ENCODE measurements at regions not wholly inside any gene's neighbourhood (a gene's known extent, or its start where the extent isn't known, plus 50 kb on each side); places are given as distances from the start of the nearest gene placed in this dataset.

DNA sequence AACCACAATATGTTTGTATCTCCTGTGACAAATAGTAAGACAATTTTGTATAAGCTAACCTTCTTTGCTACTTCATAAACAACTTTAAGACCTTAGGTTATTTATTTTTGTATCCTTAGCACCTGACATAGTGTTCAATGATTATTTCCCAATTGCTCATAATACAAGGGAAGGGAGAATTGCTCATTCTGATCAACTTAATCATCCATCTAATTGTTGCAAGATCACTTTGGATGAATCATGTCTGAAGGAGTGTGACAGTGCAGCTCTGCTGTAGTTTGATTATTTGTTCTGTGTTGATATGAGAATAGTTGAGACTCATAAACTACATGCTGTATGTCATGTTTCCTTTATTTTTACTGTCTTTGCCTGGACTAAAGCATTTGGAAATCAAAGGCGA, 721.3 kb upstream of the SEMA6A start:
- TF ChIP-seq, protein P1, sequence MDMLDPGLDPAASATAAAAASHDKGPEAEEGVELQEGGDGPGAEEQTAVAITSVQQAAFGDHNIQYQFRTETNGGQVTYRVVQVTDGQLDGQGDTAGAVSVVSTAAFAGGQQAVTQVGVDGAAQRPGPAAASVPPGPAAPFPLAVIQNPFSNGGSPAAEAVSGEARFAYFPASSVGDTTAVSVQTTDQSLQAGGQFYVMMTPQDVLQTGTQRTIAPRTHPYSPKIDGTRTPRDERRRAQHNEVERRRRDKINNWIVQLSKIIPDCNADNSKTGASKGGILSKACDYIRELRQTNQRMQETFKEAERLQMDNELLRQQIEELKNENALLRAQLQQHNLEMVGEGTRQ (IDR thresholded peaks at IDR 0.05; ENCODE audit: borderline replicate concordance, low read depth, low read length), result no peak
- no peak for TF ChIP-seq DPF2 (IDR thresholded peaks at IDR 0.05)
- TF ChIP-seq, protein P2, sequence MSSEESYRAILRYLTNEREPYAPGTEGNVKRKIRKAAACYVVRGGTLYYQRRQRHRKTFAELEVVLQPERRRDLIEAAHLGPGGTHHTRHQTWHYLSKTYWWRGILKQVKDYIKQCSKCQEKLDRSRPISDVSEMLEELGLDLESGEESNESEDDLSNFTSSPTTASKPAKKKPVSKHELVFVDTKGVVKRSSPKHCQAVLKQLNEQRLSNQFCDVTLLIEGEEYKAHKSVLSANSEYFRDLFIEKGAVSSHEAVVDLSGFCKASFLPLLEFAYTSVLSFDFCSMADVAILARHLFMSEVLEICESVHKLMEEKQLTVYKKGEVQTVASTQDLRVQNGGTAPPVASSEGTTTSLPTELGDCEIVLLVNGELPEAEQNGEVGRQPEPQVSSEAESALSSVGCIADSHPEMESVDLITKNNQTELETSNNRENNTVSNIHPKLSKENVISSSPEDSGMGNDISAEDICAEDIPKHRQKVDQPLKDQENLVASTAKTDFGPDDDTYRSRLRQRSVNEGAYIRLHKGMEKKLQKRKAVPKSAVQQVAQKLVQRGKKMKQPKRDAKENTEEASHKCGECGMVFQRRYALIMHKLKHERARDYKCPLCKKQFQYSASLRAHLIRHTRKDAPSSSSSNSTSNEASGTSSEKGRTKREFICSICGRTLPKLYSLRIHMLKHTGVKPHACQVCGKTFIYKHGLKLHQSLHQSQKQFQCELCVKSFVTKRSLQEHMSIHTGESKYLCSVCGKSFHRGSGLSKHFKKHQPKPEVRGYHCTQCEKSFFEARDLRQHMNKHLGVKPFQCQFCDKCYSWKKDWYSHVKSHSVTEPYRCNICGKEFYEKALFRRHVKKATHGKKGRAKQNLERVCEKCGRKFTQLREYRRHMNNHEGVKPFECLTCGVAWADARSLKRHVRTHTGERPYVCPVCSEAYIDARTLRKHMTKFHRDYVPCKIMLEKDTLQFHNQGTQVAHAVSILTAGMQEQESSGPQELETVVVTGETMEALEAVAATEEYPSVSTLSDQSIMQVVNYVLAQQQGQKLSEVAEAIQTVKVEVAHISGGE (CRISPR knock-in tag; IDR thresholded peaks at IDR 0.05), result no peak
- no peak for TF ChIP-seq CHD4 (IDR thresholded peaks at IDR 0.05)
- TF ChIP-seq POLR2A (IDR thresholded peaks at IDR 0.05; ENCODE audit: low read depth, low read length), result no peak
- no peak for TF ChIP-seq SPI1 (IDR thresholded peaks at IDR 0.05; ENCODE audit: borderline replicate concordance, insufficient read depth, low read depth, low read length)
- no peak for TF ChIP-seq CHD2 (IDR thresholded peaks at IDR 0.05; ENCODE audit: borderline replicate concordance, low read depth, low read length)
- TF ChIP-seq, protein P3, sequence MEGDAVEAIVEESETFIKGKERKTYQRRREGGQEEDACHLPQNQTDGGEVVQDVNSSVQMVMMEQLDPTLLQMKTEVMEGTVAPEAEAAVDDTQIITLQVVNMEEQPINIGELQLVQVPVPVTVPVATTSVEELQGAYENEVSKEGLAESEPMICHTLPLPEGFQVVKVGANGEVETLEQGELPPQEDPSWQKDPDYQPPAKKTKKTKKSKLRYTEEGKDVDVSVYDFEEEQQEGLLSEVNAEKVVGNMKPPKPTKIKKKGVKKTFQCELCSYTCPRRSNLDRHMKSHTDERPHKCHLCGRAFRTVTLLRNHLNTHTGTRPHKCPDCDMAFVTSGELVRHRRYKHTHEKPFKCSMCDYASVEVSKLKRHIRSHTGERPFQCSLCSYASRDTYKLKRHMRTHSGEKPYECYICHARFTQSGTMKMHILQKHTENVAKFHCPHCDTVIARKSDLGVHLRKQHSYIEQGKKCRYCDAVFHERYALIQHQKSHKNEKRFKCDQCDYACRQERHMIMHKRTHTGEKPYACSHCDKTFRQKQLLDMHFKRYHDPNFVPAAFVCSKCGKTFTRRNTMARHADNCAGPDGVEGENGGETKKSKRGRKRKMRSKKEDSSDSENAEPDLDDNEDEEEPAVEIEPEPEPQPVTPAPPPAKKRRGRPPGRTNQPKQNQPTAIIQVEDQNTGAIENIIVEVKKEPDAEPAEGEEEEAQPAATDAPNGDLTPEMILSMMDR (IDR thresholded peaks at IDR 0.05 in 2 of 3, conservative IDR thresholded peaks at IDR 0.05 in 1 of 3; ENCODE audit: control insufficient read depth in 2 of 3, extremely low read depth in 1 of 3, insufficient read depth in 1 of 3, low read depth in 3 of 3, low read length in 3 of 3), result no peak
- no peak for TF ChIP-seq EZH2 (IDR thresholded peaks at IDR 0.05; ENCODE audit: borderline replicate concordance, control insufficient read depth, low read depth, low read length)
- no peak for TF ChIP-seq LARP7 (IDR thresholded peaks at IDR 0.05)
- no peak for TF ChIP-seq SUPT20H (IDR thresholded peaks at IDR 0.05; ENCODE audit: borderline replicate concordance, control insufficient read depth, low read depth, low read length)

Measured in GM12878 (cell line).